CD4-positive, alpha-beta T cell treated with Interleukin-6 for 4 hours (primary cell): ENCODE measurements at regions not wholly inside any gene's neighbourhood (a gene's known extent, or its start where the extent isn't known, plus 50 kb on each side); places are given as distances from the start of the nearest gene placed in this dataset.
"Not testable (repeated sequence)": the region's sequence is repeated elsewhere in the genome, so short reads cannot be mapped to it uniquely, and the experiment has no call there.

Experiments
- DNase-seq: peaks from one replicate; pipeline ENCODE4 v3.0.0-alpha.2; 2020; ENCODE audit warnings: mixed read lengths

DNA sequence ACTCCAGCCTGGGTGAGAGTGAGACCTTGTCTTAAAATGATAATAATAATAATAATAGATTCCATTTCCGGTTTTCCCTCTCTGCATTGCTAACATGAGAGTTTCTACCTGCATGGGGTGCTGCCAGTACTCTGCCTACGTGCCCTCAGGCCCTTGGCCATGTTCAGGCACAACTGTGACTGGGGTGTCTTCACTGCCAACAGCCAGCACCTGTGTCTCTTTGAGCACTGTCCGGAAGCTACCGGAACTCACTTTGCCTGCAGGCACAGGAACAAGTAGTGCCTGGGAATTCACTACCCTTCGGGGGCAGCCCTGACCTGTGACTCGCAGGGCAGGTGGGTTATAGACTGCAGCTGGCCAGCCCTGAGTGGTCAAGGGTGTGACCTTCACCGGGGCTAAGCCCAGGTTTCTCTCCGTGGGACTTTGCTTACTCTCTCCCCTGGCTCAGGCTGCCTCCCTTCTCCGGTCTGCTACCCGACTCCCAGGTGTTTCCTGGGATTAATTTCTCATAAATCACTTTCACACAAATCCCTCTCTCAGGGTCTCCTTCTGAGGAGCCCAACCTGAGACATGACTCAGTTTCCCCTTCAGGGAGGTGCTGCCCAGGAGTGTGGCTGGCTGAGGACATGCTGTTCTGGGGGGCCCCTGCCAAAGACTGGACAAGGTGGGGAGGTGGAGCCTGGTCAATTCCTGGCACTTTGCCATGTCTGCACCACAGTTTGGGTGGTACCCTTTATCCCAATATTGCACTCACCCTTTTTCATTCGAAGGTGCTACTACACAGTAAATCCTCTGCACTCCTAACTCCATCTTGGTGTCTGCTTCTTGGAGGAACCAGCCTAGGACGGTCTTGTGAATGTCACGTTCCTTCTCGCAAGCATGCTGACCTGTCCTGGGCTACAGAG lies 79.5 kb upstream of the RALGAPA2 start:
- DNase-seq: no peak

GRCh38 chr20:20788308-20788707 lies 75.9 kb upstream of the RALGAPA2 start:
- no peak for DNase-seq

DNA sequence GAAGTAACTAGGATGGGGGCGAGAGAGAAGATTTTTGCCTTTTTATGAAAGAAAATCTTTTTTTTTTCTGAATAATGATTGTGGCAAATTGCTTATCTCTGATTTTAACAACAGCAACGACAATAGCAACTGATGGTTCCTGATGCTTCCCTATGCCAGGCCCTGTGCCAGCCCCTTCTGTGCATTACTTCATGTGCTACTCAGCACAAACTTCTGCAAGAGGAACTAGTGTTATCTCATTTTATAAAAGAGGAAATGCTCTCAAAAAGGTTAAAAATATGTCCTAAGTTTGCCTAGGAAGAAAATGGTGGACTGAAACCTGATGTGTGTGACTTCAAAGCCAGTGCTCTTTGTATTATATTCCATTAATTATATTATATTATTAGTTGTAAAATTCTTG lies 74.0 kb upstream of the RALGAPA2 start:
- no peak for DNase-seq

- no peak for DNase-seq
Measured at GRCh38 chr20:20785226-20785625, 72.8 kb upstream of the RALGAPA2 start.

GRCh38 chr20:20784450-20784849 lies 72.0 kb upstream of the RALGAPA2 start:
- not testable (repeated sequence) for DNase-seq

DNA sequence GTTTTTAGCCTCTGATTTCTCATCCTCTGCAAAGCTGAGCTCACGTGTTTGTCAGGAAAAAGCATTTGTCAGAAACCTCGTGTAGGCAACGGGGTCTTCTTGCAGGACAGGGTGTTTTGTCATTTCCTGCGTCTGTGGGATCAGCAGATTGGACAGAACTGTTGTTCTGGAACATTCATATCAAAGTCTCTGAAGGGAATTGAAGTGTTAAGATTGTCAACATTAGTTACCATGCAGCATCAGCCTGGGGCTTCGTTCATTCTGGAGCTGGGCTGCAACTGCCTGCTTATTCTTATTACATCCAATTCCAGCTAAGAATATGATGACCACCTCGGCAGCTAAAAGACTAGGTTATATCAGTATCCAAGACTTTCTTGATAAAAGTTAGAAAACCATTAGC lies 71.0 kb upstream of the RALGAPA2 start:
- DNase-seq: no peak

- DNase-seq: no peak
Measured at GRCh38 chr20:20782755-20783154, 70.3 kb upstream of the RALGAPA2 start.

- no peak for DNase-seq
Measured at GRCh38 chr20:20782231-20782630, 69.8 kb upstream of the RALGAPA2 start.

DNA sequence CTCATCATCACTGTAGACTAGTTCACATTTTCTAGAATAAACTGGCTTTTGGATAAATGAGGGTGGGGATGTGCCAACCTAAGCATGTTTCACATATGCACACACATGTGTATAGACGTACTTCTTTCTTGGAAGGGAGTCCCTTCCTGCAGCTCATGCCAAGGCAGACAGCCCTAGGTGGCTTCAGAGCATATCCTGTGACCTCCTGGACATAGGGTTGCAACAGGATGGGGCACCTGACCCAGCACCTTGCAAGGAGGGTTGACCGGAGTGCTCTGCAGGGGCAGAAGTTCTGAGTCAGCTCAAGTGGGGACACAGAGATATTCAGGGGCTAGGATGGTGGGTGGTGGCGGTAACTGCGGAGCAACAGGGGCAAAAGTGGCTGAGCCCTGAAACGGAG lies 68.6 kb upstream of the RALGAPA2 start:
- no peak for DNase-seq

- no peak for DNase-seq
Measured at GRCh38 chr20:20780127-20780824, 67.8 kb upstream of the RALGAPA2 start.

- no peak for DNase-seq
Measured at GRCh38 chr20:20778676-20779075, 66.2 kb upstream of the RALGAPA2 start.

- DNase-seq: no peak
Measured at GRCh38 chr20:20772497-20773085, 60.1 kb upstream of the RALGAPA2 start.

- no peak for DNase-seq
Measured at GRCh38 chr20:20768202-20768815, 55.9 kb upstream of the RALGAPA2 start.

DNA sequence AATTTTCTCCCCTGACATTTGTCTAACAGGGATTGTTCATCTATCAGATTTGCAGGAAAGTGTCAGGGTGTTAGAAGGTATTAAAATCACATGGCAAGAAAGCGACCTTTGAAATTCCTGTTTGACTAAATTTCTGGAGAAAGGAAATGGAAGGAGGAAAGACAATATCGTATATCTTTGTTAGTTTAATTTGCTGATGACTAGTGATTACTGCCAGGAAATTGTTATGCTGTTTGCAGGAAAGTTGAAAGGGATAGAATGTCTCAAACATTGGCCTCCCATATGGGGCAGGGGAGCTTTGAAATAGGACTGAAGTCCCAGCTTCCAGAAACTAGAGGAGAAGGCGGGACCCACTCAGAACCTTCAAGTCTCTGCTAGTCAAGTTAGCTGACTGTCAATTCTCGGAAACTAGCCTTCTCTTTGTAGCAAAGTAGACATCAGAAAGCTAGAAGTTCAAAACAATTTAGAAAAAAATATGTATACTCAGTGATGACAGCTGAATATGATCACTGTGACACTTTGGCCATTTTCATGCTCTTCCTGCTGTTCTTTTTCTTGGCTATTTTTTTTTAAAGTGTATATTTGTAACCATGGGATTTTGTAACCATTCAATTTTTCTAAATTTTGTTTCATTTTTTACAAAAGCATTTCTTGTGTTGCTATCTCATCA lies 53.4 kb upstream of the RALGAPA2 start:
- no peak for DNase-seq

- DNase-seq: no peak
Measured at GRCh38 chr20:20763650-20764049, 51.2 kb upstream of the RALGAPA2 start.
